ENCODE measurements at regions not wholly inside any gene's neighbourhood (a gene's known extent, or its start where the extent isn't known, plus 50 kb on each side); places are given as distances from the start of the nearest gene placed in this dataset.

DNA sequence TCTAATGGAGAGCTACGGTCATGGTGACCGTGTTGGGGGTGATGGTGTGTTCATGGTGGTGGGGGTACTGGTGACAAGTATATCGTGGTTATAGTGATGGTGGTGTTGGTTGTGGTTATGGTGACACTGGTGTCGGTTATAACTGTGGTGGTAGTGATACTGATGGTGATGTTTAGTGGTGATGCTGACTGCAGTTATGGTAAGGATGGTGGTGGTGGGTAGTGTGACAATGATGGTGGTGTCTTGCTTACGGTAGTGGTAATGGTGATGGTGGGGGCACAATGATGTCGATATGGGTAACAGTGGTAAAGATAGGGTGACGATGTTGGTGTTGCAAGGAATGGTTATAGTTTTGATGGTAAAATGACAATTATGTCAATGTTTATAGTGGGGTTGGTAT, 98.9 kb upstream of the SLC2A1 start:
- H3K27ac ChIP-seq, result no peak overlapping the region
- no peak for TF ChIP-seq CTCF (conservative IDR thresholded peaks at IDR 0.05)

GRCh38 chr1:43056981-43057391, 98.3 kb upstream of the SLC2A1 start:
- H3K27ac ChIP-seq, result no peak overlapping the region
- no peak for TF ChIP-seq CTCF (conservative IDR thresholded peaks at IDR 0.05)

DNA sequence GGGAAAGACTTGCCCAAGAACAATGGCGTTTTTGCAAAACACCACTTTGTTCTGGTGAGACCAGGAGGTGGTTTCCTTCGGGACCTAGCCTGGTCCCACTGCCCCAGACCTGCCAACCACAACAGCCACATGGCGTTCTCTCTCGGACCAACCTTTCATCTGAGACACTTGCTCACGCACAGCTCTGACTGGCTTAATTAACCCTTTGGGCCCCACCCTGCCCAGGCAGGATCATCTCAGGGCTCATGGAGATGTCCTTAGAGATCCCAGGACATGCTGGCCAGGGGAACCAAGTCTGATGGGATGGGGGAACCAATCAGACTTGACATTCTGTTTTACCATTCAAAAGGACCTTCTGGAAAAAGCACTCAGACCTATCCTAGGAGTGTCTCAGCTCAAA, 97.8 kb upstream of the SLC2A1 start:
- TF ChIP-seq CTCF (conservative IDR thresholded peaks at IDR 0.05), result no peak
- H3K27ac ChIP-seq, result no peak overlapping the region

DNA sequence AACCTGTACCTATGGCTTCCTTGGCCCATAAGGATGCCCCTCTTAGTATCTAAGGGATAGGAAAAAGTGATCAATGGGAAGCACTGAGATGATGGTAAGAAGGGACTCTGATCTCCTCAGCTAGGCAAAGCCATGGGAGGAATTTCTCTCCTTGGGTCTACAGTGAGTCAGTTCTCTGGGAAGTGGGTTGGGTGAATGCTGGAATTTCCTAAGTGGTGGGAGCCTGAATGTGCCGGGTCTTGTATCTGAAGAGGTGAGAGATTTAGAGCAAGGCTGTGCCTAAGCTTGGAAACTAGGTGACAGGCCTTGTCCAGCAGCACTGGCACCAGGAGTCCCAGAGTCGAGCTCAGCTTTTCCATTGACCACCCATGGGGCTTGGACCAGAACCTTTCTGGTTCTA, 96.3 kb upstream of the SLC2A1 start:
- no peak overlapping the region for H3K27ac ChIP-seq
- no peak for TF ChIP-seq CTCF (conservative IDR thresholded peaks at IDR 0.05)

- TF ChIP-seq CTCF (conservative IDR thresholded peaks at IDR 0.05), result no peak
- no peak overlapping the region for H3K27ac ChIP-seq
These were observed 94.2 kb upstream of the SLC2A1 start for GRCh38 chr1:43052786-43053439.

DNA sequence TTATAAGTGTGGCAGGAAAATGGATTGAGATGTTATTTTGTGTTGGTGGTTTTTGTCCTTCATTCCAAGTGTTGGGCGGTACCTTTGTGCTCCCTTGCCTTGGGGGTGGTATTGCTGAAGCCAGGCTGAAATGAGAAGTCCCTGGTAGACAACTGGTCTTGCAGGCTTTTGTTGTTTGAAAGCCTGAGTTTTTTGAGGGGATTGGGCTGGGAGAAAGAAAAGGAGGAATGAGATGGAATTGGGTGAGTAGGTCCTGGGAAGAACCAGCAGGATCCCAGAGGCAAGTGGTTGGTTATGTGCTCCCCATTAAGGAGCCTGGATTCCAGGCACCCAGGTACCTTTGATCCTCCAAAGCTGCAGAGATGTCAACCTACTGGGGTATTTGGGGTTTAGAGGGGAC, 93.7 kb upstream of the SLC2A1 start:
- H3K27ac ChIP-seq, result no peak overlapping the region
- TF ChIP-seq CTCF (conservative IDR thresholded peaks at IDR 0.05), result no peak

DNA sequence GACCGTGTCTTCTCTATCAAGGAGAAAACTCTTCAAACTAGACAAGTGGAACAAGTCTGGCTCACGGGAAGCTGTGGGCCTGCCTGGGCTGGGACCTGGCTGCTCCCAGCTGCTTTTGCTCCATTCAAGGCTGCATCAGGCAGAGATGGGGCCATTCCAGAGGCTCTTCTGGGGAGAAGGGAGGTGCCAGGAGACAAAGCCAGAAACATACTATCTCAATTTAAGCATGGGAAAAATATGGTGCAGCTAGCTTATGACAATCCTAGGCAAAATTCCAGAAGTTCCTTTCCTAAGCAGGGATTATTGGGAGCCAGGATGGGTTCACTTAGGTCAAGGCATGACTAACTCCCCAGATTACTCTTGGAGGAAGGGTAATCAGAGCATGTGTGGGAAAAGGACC, 90.8 kb upstream of the SLC2A1 start:
- no peak for TF ChIP-seq CTCF (conservative IDR thresholded peaks at IDR 0.05)
- no peak overlapping the region for H3K27ac ChIP-seq
